Naive thymus-derived CD4-positive, alpha-beta T cell (primary cell): ENCODE measurements at regions not wholly inside any gene's neighbourhood (a gene's known extent, or its start where the extent isn't known, plus 50 kb on each side); places are given as distances from the start of the nearest gene placed in this dataset.
A peak's percentile ranks its signal among the peaks of the same experiment; 100 is the strongest.

Experiments used
- ATAC-seq: fragments of 150-1000 bp; cut with Tn5 transposase; 2 replicates; pipeline ENCODE4 v1.10.0; 2021; ENCODE audit warnings: mild to moderate bottlenecking, moderate library complexity
- CTCF ChIA-PET: fragments of 350-600 bp; sonication (Branson Sonifier 250); formaldehyde crosslinking; loops from one replicate; lab custom pipeline; 2021; ENCODE audit warnings: antibody characterized with exemption; lab: Charles Lee
- POLR2A ChIA-PET: fragments of 350-600 bp; sonication (Branson Sonifier 250); formaldehyde crosslinking; loops from one replicate; lab custom pipeline; 2021; ENCODE audit warnings: antibody characterized with exemption, inconsistent platforms; lab: Charles Lee
- DNase-seq, 9 donors: peaks; one replicate each; pipeline versions ENCODE4 v3.0.0 to v3.0.0-alpha.2; 2020 to 2022; ENCODE audit warnings: mixed read lengths in 1 of 9
- H3K27ac ChIP-seq: one replicate; pipeline ENCODE4 v1.7.0; 2013; ENCODE audit warnings: mild to moderate bottlenecking, low read depth, low read length, moderate library complexity
- H3K27me3 ChIP-seq, 2 donors: one replicate each; pipeline ENCODE4 v1.7.0; 2013; ENCODE audit warnings: low read length in 2 of 2, mild to moderate bottlenecking in 2 of 2, moderate library complexity in 2 of 2; ENCODE audit not compliant: control insufficient read depth in 2 of 2, insufficient read depth in 2 of 2
- H3K36me3 ChIP-seq, 3 experiments: 1 replicate in 2 of 3; 2 replicates in 1 of 3; pipeline ENCODE4 v1.7.0; 2013; ENCODE audit warnings: low read length in 3 of 3, mild to moderate bottlenecking in 3 of 3, moderate library complexity in 1 of 3; ENCODE audit not compliant: insufficient read depth in 3 of 3, control insufficient read depth in 2 of 3
- H3K4me1 ChIP-seq, 2 donors: one replicate each; pipeline ENCODE4 v1.7.0; 2013; ENCODE audit warnings: low read length in 2 of 2, mild to moderate bottlenecking in 2 of 2, moderate library complexity in 1 of 2; ENCODE audit not compliant: control insufficient read depth in 2 of 2, insufficient read depth in 2 of 2
- H3K4me3 ChIP-seq: 2 replicates; pipeline ENCODE4 v1.7.0; 2013; ENCODE audit warnings: mild to moderate bottlenecking, low read length
- H3K9me3 ChIP-seq, 3 experiments: 1 replicate in 2 of 3; 2 replicates in 1 of 3; pipeline ENCODE4 v1.7.0; 2013; ENCODE audit warnings: low read length in 3 of 3; ENCODE audit not compliant: control insufficient read depth in 2 of 3
- H3K27ac Mint-ChIP-seq, 9 donors: one replicate each; pipeline ENCODE4 v1.8.0; 2020 to 2022; ENCODE audit warnings: mixed read lengths in 9 of 9, mild to moderate bottlenecking in 8 of 9, moderate library complexity in 5 of 9, inconsistent platforms in 2 of 9
- H3K27me3 Mint-ChIP-seq, 5 donors: one replicate each; pipeline ENCODE4 v1.8.0; 2021 to 2022; ENCODE audit warnings: mixed read lengths in 5 of 5, mild to moderate bottlenecking in 1 of 5
- H3K36me3 Mint-ChIP-seq, 5 donors: one replicate each; pipeline ENCODE4 v1.8.0; 2020 to 2022; ENCODE audit warnings: mixed read lengths in 5 of 5, mild to moderate bottlenecking in 3 of 5, inconsistent platforms in 1 of 5
- H3K4me1 Mint-ChIP-seq, 7 donors: one replicate each; pipeline ENCODE4 v1.8.0; 2020 to 2022; ENCODE audit warnings: mixed read lengths in 7 of 7, mild to moderate bottlenecking in 3 of 7, inconsistent platforms in 1 of 7
- H3K4me3 Mint-ChIP-seq, 10 donors: one replicate each; pipeline ENCODE4 v1.8.0; 2020 to 2022; ENCODE audit warnings: mild to moderate bottlenecking in 10 of 10, mixed read lengths in 10 of 10, moderate library complexity in 6 of 10, inconsistent platforms in 2 of 10
- H3K9me3 Mint-ChIP-seq, 11 donors: one replicate each; pipeline ENCODE4 v1.8.0; 2020 to 2022; ENCODE audit warnings: mixed read lengths in 11 of 11, mild to moderate bottlenecking in 4 of 11, inconsistent platforms in 1 of 11, moderate library complexity in 1 of 11
- intact Hi-C, 2 donors: fragments of 100-400 bp; cut with micrococcal nuclease; formaldehyde crosslinking; loops; one replicate each; pipeline ENCODE4 v1.15.1; 2023

DNA sequence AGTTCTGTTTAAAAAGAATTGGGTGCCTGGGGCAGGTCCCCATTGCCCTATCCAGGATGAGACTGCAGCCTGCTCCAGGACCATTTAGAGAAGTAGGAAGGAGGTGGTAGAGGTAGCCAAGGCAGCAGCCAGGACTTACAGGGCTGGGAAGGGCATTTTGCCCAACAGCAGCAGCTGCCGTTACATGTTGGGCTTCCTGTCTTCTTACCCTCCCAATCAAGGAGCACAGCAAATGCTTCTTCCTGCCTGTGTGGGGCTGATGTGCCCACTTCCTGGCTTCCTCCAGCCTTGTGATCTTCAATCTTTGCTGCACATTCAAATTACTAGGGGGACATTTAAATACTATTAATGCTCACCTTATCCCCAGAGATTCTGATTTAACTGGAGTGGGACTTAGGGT, 112.0 kb downstream of the QPCT start:
- CTCF ChIA-PET, result interaction anchor here (0.7 to 1.6 kb wide), 2 partner anchors 42 to 862 kb away, joined by 3 to 5 read pairs; no protein-coding TSS in a partner anchor
- Mint-ChIP-seq H3K36me3 (peaks cover 0 to 14% (median 2%) of the 10 kb centered on the region in 5 donors), H3K4me1 (peaks cover 20 to 76% (median 61%) of the 10 kb centered on the region in 7 donors), H3K4me3 (peak overlapping the region in 9 of 10 donors; percentile 49 to 80 (median 69)), H3K27ac (peak overlapping the region; percentile 42 to 94 (median 84)), H3K9me3 (peaks cover 0 to 16% (median 2%) of the 10 kb centered on the region in 11 donors), H3K27me3 (no peaks in the 10 kb centered on the region)
- no peaks in the 10 kb centered on the region for H3K27me3 ChIP-seq
- H3K9me3 ChIP-seq, result no peaks in the 10 kb centered on the region
- H3K4me1 ChIP-seq, result peaks cover 41 to 60% of the 10 kb centered on the region in 2 donors
- DNase-seq, result peak in 7 of 9 donors; percentile 16 to 65 (median 65)
- ATAC-seq, result peak; percentile 80
- no peaks in the 10 kb centered on the region for H3K36me3 ChIP-seq
- POLR2A ChIA-PET, result interaction anchor here (0.8 to 1.1 kb wide), 2 partner anchors 158 to 163 kb away, joined by 3 to 4 read pairs; no protein-coding TSS in a partner anchor
- peak overlapping the region; percentile 43 for H3K4me3 ChIP-seq
- peak overlapping the region; percentile 19 for H3K27ac ChIP-seq
- intact Hi-C loops, result loop anchor here in 1 of 2 donors (2.0 to 5.0 kb wide), 2 partner anchors 80 to 216 kb away; partner anchors contain the start of gene CDC42EP3

DNA sequence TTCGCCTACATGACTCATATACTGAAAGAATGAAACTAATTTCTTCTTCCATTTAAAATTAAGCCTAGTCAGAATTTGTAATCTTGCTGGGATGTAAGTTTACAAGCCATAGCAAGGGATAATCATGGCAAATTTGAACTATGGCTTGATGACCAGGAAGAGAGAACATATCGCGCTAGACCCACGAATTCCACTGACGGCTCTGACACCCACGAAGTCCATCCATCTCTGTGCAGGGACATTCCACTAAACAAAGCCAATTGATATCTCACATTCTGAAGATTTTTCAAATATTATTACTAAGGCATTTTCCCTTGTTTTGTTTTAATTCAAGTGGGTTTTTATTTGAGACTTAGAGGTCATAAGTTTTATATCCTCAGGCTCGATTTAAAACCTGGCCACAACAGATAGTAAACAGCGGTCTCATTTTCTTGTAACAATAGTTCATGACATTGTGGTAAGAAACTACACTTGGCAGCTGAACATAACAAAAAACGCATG, 113.0 kb downstream of the QPCT start:
- peaks cover 36 to 58% of the 10 kb centered on the region in 2 donors for H3K4me1 ChIP-seq
- POLR2A ChIA-PET, result no interaction called here
- intact Hi-C loops, result loop anchor here in 1 of 2 donors (2.0 to 5.0 kb wide), 2 partner anchors 79 to 215 kb away; partner anchors contain the start of gene CDC42EP3
- H3K27me3 ChIP-seq, result no peaks in the 10 kb centered on the region
- CTCF ChIA-PET, result no interaction called here
- Mint-ChIP-seq H3K4me1 (peaks cover 17 to 70% (median 56%) of the 10 kb centered on the region in 7 donors), H3K27ac (peak overlapping the region in 3 of 9 donors; percentile 52 to 94 (median 89)), H3K27me3 (no peaks in the 10 kb centered on the region), H3K36me3 (peaks cover 0 to 10% (median 2%) of the 10 kb centered on the region in 5 donors), H3K9me3 (peaks cover 0 to 13% (median under 1%) of the 10 kb centered on the region in 11 donors), H3K4me3 (peak overlapping the region in 2 of 10 donors; percentile 61 to 74)
- no peak for DNase-seq
- ATAC-seq, result no peak
- no peak overlapping the region for H3K27ac ChIP-seq
- H3K4me3 ChIP-seq, result no peak overlapping the region
- H3K36me3 ChIP-seq, result no peaks in the 10 kb centered on the region
- H3K9me3 ChIP-seq, result no peaks in the 10 kb centered on the region

GRCh38 chr2:37458133-37458532, 113.7 kb downstream of the QPCT start:
- Histone ChIP-seq H3K4me1 (peaks cover 29 to 52% of the 10 kb centered on the region in 2 donors), H3K27me3 (no peaks in the 10 kb centered on the region), H3K4me3 (no peak overlapping the region), H3K36me3 (no peaks in the 10 kb centered on the region), H3K9me3 (no peaks in the 10 kb centered on the region), H3K27ac (no peak overlapping the region)
- no peak for DNase-seq
- CTCF ChIA-PET, result no interaction called here
- Mint-ChIP-seq H3K27me3 (peaks cover 0 to 4% (median 0%) of the 10 kb centered on the region in 5 donors), H3K9me3 (peaks cover 0 to 12% (median 0%) of the 10 kb centered on the region in 11 donors), H3K4me1 (peaks cover 10 to 64% (median 49%) of the 10 kb centered on the region in 7 donors), H3K36me3 (peaks cover 0 to 6% (median under 1%) of the 10 kb centered on the region in 5 donors), H3K4me3 (no peak overlapping the region), H3K27ac (peak overlapping the region in 3 of 9 donors; percentile 38 to 94 (median 89))
- ATAC-seq, result no peak
- intact Hi-C loops, result loop anchor here in 1 of 2 donors (5.0 kb wide), 1 partner anchor 214 kb away; the partner anchor contains the start of gene CDC42EP3
- POLR2A ChIA-PET, result no interaction called here

DNA sequence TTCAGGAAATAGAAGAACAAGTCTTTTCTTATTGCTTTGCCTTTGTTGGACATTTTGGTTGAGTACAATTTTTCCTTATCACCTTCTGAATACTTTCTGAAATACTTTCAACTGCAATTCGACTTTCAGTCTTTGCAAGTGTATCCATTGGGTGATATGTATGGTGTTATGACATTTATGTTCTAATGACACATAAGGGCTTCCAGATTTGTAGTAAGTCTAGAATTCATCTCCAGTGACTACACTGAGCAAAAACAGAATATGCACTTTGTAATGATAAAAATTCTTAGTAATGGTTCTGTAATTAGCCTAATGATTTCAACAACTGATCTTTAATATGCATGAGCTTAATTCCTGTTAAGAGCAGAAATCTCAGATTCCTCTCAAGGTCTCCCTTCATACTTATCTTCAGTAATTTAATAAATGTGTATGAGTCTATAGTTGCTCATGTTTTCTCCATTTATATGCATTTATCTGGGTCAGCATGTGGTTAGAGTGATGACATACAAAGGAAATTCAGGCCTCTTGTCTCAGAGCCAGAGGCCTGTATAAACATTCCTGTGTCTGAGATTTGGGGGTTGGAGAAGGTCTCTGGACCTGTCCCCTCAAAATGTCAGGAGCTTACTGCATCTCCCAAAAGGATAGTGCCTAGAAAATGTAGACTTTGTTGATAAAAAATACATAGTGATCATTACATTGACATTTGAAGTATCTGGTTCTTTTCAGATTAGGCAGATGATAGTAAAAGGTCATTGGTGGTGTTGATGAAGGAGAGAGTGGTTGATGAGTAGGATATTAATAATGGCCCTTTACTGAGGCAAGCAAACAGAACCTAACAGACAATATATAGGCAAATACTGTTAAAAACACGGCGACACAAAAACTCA, 114.9 kb downstream of the QPCT start:
- Mint-ChIP-seq H3K9me3 (peaks cover 0 to 12% (median 0%) of the 10 kb centered on the region in 11 donors), H3K4me1 (peaks cover 9 to 64% (median 47%) of the 10 kb centered on the region in 7 donors), H3K4me3 (peak overlapping the region in 1 of 10 donors; percentile 3), H3K27ac (peak overlapping the region in 3 of 9 donors; percentile 20 to 38 (median 32)), H3K27me3 (peaks cover 0 to 12% (median 0%) of the 10 kb centered on the region in 5 donors), H3K36me3 (peaks cover 0 to 5% (median 0%) of the 10 kb centered on the region in 5 donors)
- H3K27ac ChIP-seq, result no peak overlapping the region
- H3K4me3 ChIP-seq, result no peak overlapping the region
- intact Hi-C loops, result loop anchor here in 1 of 2 donors (5.0 kb wide), 1 partner anchor 213 kb away; the partner anchor contains the start of gene CDC42EP3
- no peaks in the 10 kb centered on the region for H3K36me3 ChIP-seq
- ATAC-seq (no peak), DNase-seq (no peak)
- ChIA-PET CTCF (no interaction called here), POLR2A (interaction anchor here (0.5 kb wide), 1 partner anchor 1052 kb away, joined by 3 read pairs; no protein-coding TSS in a partner anchor)
- peaks cover 27 to 45% of the 10 kb centered on the region in 2 donors for H3K4me1 ChIP-seq
- no peaks in the 10 kb centered on the region for H3K27me3 ChIP-seq
- no peaks in the 10 kb centered on the region for H3K9me3 ChIP-seq

- POLR2A ChIA-PET, result no interaction called here
- CTCF ChIA-PET, result no interaction called here
- H3K4me3 Mint-ChIP-seq, result no peak overlapping the region
These were observed 116.4 kb downstream of the QPCT start for GRCh38 chr2:37460896-37461229.

DNA sequence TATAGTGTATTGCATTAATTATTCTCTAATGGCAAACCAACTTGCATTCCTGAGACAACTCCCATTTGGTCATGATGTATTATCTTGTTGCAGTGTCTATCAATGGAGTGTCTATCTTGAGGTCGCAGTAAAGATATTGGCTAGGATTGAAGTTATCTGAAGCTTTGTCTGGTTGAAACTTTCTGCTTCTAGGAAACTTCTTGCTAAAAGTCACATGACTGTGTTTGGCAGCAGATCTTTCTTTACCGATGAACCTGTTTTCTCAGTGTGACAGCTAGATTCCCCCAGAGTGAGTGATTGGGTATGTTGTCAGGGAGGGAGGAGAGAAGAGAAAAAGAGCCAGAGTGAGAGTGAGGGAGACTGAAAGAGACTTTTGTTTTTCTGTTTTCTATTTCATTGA, 119.6 kb downstream of the QPCT start:
- DNase-seq (no peak), ATAC-seq (no peak)
- Mint-ChIP-seq H3K4me1 (peaks cover 0 to 27% (median 14%) of the 10 kb centered on the region in 7 donors), H3K4me3 (no peak overlapping the region), H3K27me3 (peaks cover 0 to 34% (median 0%) of the 10 kb centered on the region in 5 donors), H3K36me3 (no peaks in the 10 kb centered on the region), H3K27ac (no peak overlapping the region), H3K9me3 (peaks cover 0 to 6% (median 0%) of the 10 kb centered on the region in 11 donors)
- Histone ChIP-seq H3K4me3 (no peak overlapping the region), H3K27ac (no peak overlapping the region), H3K4me1 (peaks cover 0 to 22% of the 10 kb centered on the region in 2 donors), H3K27me3 (no peaks in the 10 kb centered on the region), H3K36me3 (no peaks in the 10 kb centered on the region), H3K9me3 (no peaks in the 10 kb centered on the region)
- CTCF ChIA-PET, result no interaction called here
- POLR2A ChIA-PET, result no interaction called here
- intact Hi-C loops, result no loop called here

More at GRCh38 chr2:37460896-37461229, 116.4 kb downstream of the QPCT start:
- no peak for ATAC-seq
- intact Hi-C loops, result no loop called here
- no peaks in the 10 kb centered on the region for H3K9me3 ChIP-seq
- Mint-ChIP-seq H3K27ac (peak overlapping the region in 1 of 9 donors; percentile 54), H3K4me1 (peaks cover 9 to 51% (median 34%) of the 10 kb centered on the region in 7 donors), H3K36me3 (peaks cover 0 to 5% (median 0%) of the 10 kb centered on the region in 5 donors), H3K27me3 (peaks cover 0 to 20% (median 0%) of the 10 kb centered on the region in 5 donors), H3K9me3 (peaks cover 0 to 12% (median 0%) of the 10 kb centered on the region in 11 donors)
- H3K4me3 ChIP-seq, result no peak overlapping the region
- no peaks in the 10 kb centered on the region for H3K36me3 ChIP-seq
- no peak for DNase-seq
- no peaks in the 10 kb centered on the region for H3K27me3 ChIP-seq
- H3K27ac ChIP-seq, result no peak overlapping the region
- peaks cover 18 to 40% of the 10 kb centered on the region in 2 donors for H3K4me1 ChIP-seq
